Trophoblast cell (in vitro differentiated cells and primary cell): ENCODE measurements at regions not wholly inside any gene's neighbourhood (a gene's known extent, or its start where the extent isn't known, plus 50 kb on each side); places are given as distances from the start of the nearest gene placed in this dataset.

Experiments
- DNase-seq, 2 donors: peaks; one replicate each; pipeline ENCODE4 v3.0.0-alpha.2; 2016
- H2AFZ ChIP-seq: 2 replicates; pipeline ENCODE4 v1.6.1; 2013; ENCODE audit warnings: low read length, moderate library complexity, mild to moderate bottlenecking; ENCODE audit not compliant: insufficient read depth, poor library complexity
- H2AK5ac ChIP-seq: 2 replicates; pipeline ENCODE4 v1.6.1; 2013; ENCODE audit warnings: mild to moderate bottlenecking, low read length
- H2BK120ac ChIP-seq: 2 replicates; pipeline ENCODE4 v1.6.1; 2013; ENCODE audit warnings: low read length, mild to moderate bottlenecking, moderate library complexity; ENCODE audit not compliant: insufficient read depth, poor library complexity
- H2BK12ac ChIP-seq: 2 replicates; pipeline ENCODE4 v1.6.1; 2013; ENCODE audit warnings: mild to moderate bottlenecking, low read length, moderate library complexity
- H2BK5ac ChIP-seq: 2 replicates; pipeline ENCODE4 v1.6.1; 2013; ENCODE audit warnings: low read length, low read depth, moderate library complexity, mild to moderate bottlenecking; ENCODE audit not compliant: poor library complexity
- H3K14ac ChIP-seq: 2 replicates; pipeline ENCODE4 v1.6.1; 2013; ENCODE audit warnings: mild to moderate bottlenecking, low read length
- H3K18ac ChIP-seq: 2 replicates; pipeline ENCODE4 v1.6.1; 2013; ENCODE audit warnings: mild to moderate bottlenecking, low read length
- H3K23ac ChIP-seq: 2 replicates; pipeline ENCODE4 v1.6.1; 2013; ENCODE audit warnings: low read length
- H3K27ac ChIP-seq: 2 replicates; pipeline ENCODE4 v1.5.1; 2013; ENCODE audit warnings: low read depth, mild to moderate bottlenecking, inconsistent platforms, low read length, moderate library complexity
- H3K27me3 ChIP-seq: 2 replicates; pipeline ENCODE4 v1.6.1; 2013; ENCODE audit warnings: inconsistent platforms, mild to moderate bottlenecking, low read length, moderate library complexity; ENCODE audit not compliant: insufficient read depth
- H3K36me3 ChIP-seq, 2 experiments: 1 replicate in 1 of 2; 2 replicates in 1 of 2; pipeline ENCODE4 v1.6.1; 2013; ENCODE audit warnings: low read length in 2 of 2, mild to moderate bottlenecking in 2 of 2, moderate library complexity in 1 of 2; ENCODE audit not compliant: insufficient read depth in 2 of 2, control insufficient read depth in 1 of 2
- H3K4ac ChIP-seq: 2 replicates; pipeline ENCODE4 v1.6.1; 2013; ENCODE audit warnings: low read depth, mild to moderate bottlenecking, low read length, moderate library complexity
- H3K4me1 ChIP-seq, 2 experiments: 1 replicate in 1 of 2; 2 replicates in 1 of 2; pipeline ENCODE4 v1.6.1; 2013; ENCODE audit warnings: low read length in 2 of 2, mild to moderate bottlenecking in 2 of 2, moderate library complexity in 1 of 2; ENCODE audit not compliant: insufficient read depth in 2 of 2, control insufficient read depth in 1 of 2
- H3K4me2 ChIP-seq: 2 replicates; pipeline ENCODE4 v1.6.1; 2013; ENCODE audit warnings: inconsistent platforms, mild to moderate bottlenecking, low read length, moderate library complexity
- H3K4me3 ChIP-seq: 2 replicates; pipeline ENCODE4 v1.5.1; 2013; ENCODE audit warnings: mild to moderate bottlenecking, low read depth, low read length, inconsistent platforms
- H3K79me1 ChIP-seq: one replicate; pipeline ENCODE4 v1.6.1; 2013; ENCODE audit warnings: low read length
- H3K79me2 ChIP-seq: 2 replicates; pipeline ENCODE4 v1.6.1; 2013; ENCODE audit warnings: low read length, mild to moderate bottlenecking; ENCODE audit not compliant: control insufficient read depth, insufficient read depth, poor library complexity
- H3K9ac ChIP-seq: 2 replicates; pipeline ENCODE4 v1.6.1; 2013; ENCODE audit warnings: mild to moderate bottlenecking, low read length
- H3K9me3 ChIP-seq: 2 replicates; pipeline ENCODE4 v1.6.1; 2013; ENCODE audit warnings: low read depth, mild to moderate bottlenecking, control low read depth, inconsistent platforms, low read length; ENCODE audit not compliant: insufficient read depth
- H4K12ac ChIP-seq: 2 replicates; pipeline ENCODE4 v1.6.1; 2013; ENCODE audit warnings: low read depth, mild to moderate bottlenecking, low read length, moderate library complexity
- H4K8ac ChIP-seq: 2 replicates; pipeline ENCODE4 v1.6.1; 2013; ENCODE audit warnings: low read depth, mild to moderate bottlenecking, low read length, moderate library complexity
- H4K91ac ChIP-seq: one replicate; pipeline ENCODE4 v1.6.1; 2013; ENCODE audit warnings: low read depth, mild to moderate bottlenecking, low read length, moderate library complexity
- WGBS: extraction: QIAGEN DNeasy Blood & Tissue Kit; methylation state at CpG from one replicate; pipeline ENCODE4 v1.1.7; 2013; ENCODE audit warnings: missing lambda C conversion rate; ENCODE audit not compliant: insufficient read length, insufficient coverage; ENCODE audit errors: extremely low coverage; 5-methylcytosine and 5-hydroxymethylcytosine counted together

DNA sequence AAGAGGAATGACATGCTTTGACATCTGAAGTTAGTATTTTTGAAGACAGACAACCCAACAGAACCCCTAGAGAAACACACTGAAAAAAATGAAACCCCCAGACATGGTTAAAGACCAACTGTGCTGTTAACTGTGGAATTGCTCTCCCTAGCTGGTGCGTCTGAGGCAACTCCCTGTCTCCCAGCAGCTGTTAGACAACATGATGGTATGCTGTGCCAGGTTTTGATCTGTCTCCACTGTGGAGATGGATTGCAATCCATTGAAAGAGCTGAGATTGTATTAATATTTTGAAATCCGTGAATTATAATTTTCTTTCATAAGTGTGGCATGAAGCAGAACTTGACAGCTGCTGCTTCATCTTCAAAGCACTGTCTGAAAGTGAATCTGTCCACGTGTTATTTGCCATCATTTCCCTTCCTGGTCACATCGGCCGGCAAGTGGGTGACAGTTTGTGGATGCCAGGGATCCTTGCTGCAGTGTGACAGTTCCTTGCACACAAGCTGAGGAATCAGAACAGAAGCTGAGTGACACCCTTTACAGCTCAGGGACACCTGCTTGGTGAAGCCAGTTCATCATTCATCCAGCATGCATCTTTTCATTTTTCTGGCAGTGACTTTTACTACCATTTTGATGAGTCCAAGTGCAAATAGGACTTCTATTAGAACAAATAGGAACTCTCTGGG, 58.2 kb upstream of the ACSL3 start:
- H3K4ac ChIP-seq: no peak overlapping the region
- no peak for DNase-seq
- no peak overlapping the region for H3K14ac ChIP-seq
- H3K23ac ChIP-seq: no peak overlapping the region
- H2BK120ac ChIP-seq: no peak overlapping the region
- no peak overlapping the region for H3K27ac ChIP-seq
- no peak overlapping the region for H2BK12ac ChIP-seq
- H2BK5ac ChIP-seq: no peak overlapping the region
- H3K9me3 ChIP-seq: no peaks in the 10 kb centered on the region
- H3K36me3 ChIP-seq: no peaks in the 10 kb centered on the region
- H3K4me2 ChIP-seq: no peak overlapping the region
- H3K27me3 ChIP-seq: no peaks in the 10 kb centered on the region
- H3K9ac ChIP-seq: no peak overlapping the region
- no peak overlapping the region for H3K18ac ChIP-seq
- no peak overlapping the region for H2AK5ac ChIP-seq
- H2AFZ ChIP-seq: no peak overlapping the region
- H3K4me1 ChIP-seq: peaks cover 3 to 5% of the 10 kb centered on the region in 2 experiments
- WGBS: no CpG with 5 or more reads among the region's 5 CpGs
- no peak overlapping the region for H3K4me3 ChIP-seq
- no peaks in the 10 kb centered on the region for H3K79me2 ChIP-seq
- H4K12ac ChIP-seq: no peak overlapping the region
- no peak overlapping the region for H4K91ac ChIP-seq
- no peaks in the 10 kb centered on the region for H3K79me1 ChIP-seq
- no peak overlapping the region for H4K8ac ChIP-seq

DNA sequence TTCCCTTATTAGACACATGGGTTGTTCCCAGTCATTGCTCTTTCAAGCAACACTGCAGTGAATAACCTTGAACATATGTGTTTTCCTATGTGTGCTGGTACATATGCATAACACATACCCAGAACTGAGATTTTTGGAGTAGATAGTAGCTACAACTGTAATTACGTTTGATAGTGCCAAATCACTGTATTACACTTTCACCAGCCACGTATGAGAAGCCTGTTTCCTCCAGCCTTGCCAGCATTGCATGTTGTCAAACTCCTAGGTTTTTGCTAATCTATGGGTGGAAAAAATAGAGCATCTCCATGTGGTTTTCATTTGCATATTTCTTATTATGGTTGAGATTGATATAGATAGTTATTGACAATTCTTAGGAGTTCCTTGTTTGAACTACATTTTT, 56.5 kb upstream of the ACSL3 start:
- H2AFZ ChIP-seq: no peak overlapping the region
- no peaks in the 10 kb centered on the region for H3K36me3 ChIP-seq
- no peak overlapping the region for H3K14ac ChIP-seq
- no peaks in the 10 kb centered on the region for H3K79me2 ChIP-seq
- DNase-seq: no peak
- no peak overlapping the region for H4K8ac ChIP-seq
- no peak overlapping the region for H3K4me3 ChIP-seq
- no peak overlapping the region for H3K4me2 ChIP-seq
- H3K4me1 ChIP-seq: peaks cover 3 to 5% of the 10 kb centered on the region in 2 experiments
- no peak overlapping the region for H2BK12ac ChIP-seq
- H4K12ac ChIP-seq: no peak overlapping the region
- no peak overlapping the region for H3K23ac ChIP-seq
- no peak overlapping the region for H2AK5ac ChIP-seq
- H3K18ac ChIP-seq: no peak overlapping the region
- H3K9ac ChIP-seq: no peak overlapping the region
- no peak overlapping the region for H4K91ac ChIP-seq
- H3K27me3 ChIP-seq: no peaks in the 10 kb centered on the region
- no peak overlapping the region for H3K4ac ChIP-seq
- no peak overlapping the region for H2BK5ac ChIP-seq
- H2BK120ac ChIP-seq: no peak overlapping the region
- no peaks in the 10 kb centered on the region for H3K79me1 ChIP-seq
- H3K9me3 ChIP-seq: no peaks in the 10 kb centered on the region
- WGBS: no CpG with 5 or more reads among the region's 2 CpGs
- no peak overlapping the region for H3K27ac ChIP-seq

DNA sequence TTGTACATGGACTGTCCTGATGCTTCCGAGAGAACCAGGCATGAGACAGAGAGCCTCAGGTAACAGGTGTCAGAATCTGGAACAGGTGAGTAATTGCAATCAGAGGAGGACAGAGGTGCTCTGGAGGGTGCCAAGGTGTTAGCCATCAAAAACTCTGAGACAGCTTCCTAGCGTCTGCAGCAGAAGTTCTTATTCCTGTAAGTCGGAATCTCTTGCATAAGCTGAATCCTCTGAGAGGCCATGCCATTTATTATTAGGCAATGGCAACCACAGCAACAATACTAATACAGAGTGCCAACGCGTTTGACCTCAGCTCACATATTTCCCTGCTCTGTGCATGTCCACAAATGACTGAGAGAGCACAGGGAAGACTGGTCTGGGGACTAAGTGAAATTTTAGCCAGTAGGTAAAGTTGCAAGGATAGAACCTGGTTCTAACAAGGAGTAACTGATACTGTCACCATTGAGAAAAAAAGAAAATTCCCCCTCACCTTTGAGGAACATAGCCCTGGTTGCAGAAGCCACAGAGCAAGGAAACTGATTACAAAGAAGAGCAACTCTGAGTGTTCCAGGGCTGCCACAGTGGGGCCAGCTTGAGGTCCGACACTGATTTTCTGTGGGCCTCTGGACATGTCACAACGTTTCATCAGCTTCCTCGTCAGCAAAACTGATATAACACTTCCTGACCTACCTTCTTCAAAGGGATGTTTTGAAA, 55.1 kb upstream of the ACSL3 start:
- Histone ChIP-seq H3K18ac (no peak overlapping the region), H3K79me1 (no peaks in the 10 kb centered on the region), H3K4me3 (no peak overlapping the region), H2BK5ac (no peak overlapping the region), H3K14ac (no peak overlapping the region), H3K23ac (no peak overlapping the region), H3K9me3 (no peaks in the 10 kb centered on the region), H2AK5ac (no peak overlapping the region), H3K4ac (no peak overlapping the region), H2AFZ (no peak overlapping the region), H3K27me3 (no peaks in the 10 kb centered on the region), H4K8ac (no peak overlapping the region), H3K4me1 (peaks cover 3 to 5% of the 10 kb centered on the region in 2 experiments), H3K79me2 (no peaks in the 10 kb centered on the region), H3K4me2 (no peak overlapping the region), H4K91ac (no peak overlapping the region), H3K36me3 (no peaks in the 10 kb centered on the region), H2BK12ac (no peak overlapping the region), H3K27ac (no peak overlapping the region), H2BK120ac (no peak overlapping the region), H4K12ac (no peak overlapping the region), H3K9ac (no peak overlapping the region)
- no peak for DNase-seq
- no CpG with 5 or more reads among the region's 8 CpGs for WGBS

DNA sequence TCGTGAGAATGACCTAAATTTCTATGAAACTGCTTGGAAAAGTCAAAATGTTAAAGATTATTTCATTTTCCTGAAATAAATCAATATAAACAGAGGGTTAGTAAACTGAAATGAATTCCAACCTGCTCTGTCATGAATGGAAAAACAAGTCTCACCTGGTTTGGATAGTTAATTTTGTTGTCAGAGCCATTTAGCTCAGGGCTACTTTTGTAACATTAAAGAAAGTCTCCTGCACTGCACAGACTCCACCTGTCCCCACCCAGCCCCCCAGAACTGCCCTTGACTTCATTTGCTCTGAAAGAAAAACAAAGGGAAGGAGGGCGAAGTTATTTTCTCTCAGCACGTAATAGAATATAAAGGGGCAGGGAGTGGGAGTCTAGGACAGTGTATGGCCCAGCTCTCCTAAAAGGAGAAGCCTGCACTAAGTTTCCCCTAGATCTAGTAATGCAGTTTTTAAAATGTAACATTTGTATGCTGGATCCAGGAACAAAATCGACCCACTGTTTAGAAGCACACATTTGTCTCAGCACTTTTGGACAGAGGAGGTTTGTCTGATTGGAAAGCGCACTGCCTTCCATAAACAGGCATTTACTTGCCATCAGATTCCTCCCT, 54.2 kb upstream of the ACSL3 start:
- Histone ChIP-seq H4K91ac (no peak overlapping the region), H2AK5ac (no peak overlapping the region), H4K12ac (no peak overlapping the region), H3K27me3 (no peaks in the 10 kb centered on the region), H2BK5ac (no peak overlapping the region), H3K4me3 (no peak overlapping the region), H2BK12ac (no peak overlapping the region), H2AFZ (no peak overlapping the region), H3K36me3 (no peaks in the 10 kb centered on the region), H3K23ac (no peak overlapping the region), H4K8ac (no peak overlapping the region), H3K4me1 (peaks cover 3 to 5% of the 10 kb centered on the region in 2 experiments), H3K79me2 (no peaks in the 10 kb centered on the region), H3K14ac (no peak overlapping the region), H3K18ac (no peak overlapping the region), H3K9me3 (no peaks in the 10 kb centered on the region), H2BK120ac (no peak overlapping the region), H3K9ac (no peak overlapping the region), H3K4ac (no peak overlapping the region), H3K27ac (no peak overlapping the region), H3K79me1 (no peaks in the 10 kb centered on the region), H3K4me2 (no peak overlapping the region)
- WGBS: no CpG with 5 or more reads among the region's 5 CpGs
- DNase-seq: no peak
